Coronary artery (tissue), 2 donors: ENCODE measurements at regions not wholly inside any gene's neighbourhood (a gene's known extent, or its start where the extent isn't known, plus 50 kb on each side); places are given as distances from the start of the nearest gene placed in this dataset.

Source experiments
- DNase-seq: peaks from one replicate; pipeline ENCODE4 v3.0.0-alpha.2; 2017; ENCODE audit warnings: low spot score
- H3K27ac ChIP-seq, 2 donors: fragments of 200-600 bp; sonication (generic); one replicate each; pipeline ENCODE4 v1.5.1; 2016 to 2019
- H3K4me3 ChIP-seq: fragments of 200-600 bp; sonication (generic); 2 replicates; pipeline ENCODE4 v1.5.1; 2016; ENCODE audit warnings: mild to moderate bottlenecking, moderate library complexity
- CTCF ChIP-seq: fragments of 200-600 bp; sonication (generic); IDR thresholded peaks from one replicate; pipeline ENCODE4 v1.5.1; 2019; ENCODE audit warnings: antibody characterized with exemption

GRCh38 chr3:18144571-18144970 is 280.6 kb downstream of the SATB1 start:
- no peak for DNase-seq

GRCh38 chr3:18143258-18143780 is 281.8 kb downstream of the SATB1 start:
- Histone ChIP-seq H3K27ac (no peak overlapping the region), H3K4me3 (no peak overlapping the region)

More at GRCh38 chr3:18144571-18144970, 280.6 kb downstream of the SATB1 start:
- H3K27ac ChIP-seq = no peak overlapping the region
- H3K4me3 ChIP-seq = no peak overlapping the region
- TF ChIP-seq CTCF = no peak

GRCh38 chr3:18137958-18138357 is 287.2 kb downstream of the SATB1 start:
- TF ChIP-seq CTCF = no peak
- DNase-seq = no peak
- no peak overlapping the region for H3K4me3 ChIP-seq
- no peak overlapping the region for H3K27ac ChIP-seq

More at GRCh38 chr3:18143258-18143780, 281.8 kb downstream of the SATB1 start:
- DNase-seq = no peak
- TF ChIP-seq CTCF = no peak

- no peak for TF ChIP-seq CTCF
- DNase-seq = no peak
- H3K4me3 ChIP-seq = no peak overlapping the region
- H3K27ac ChIP-seq = no peak overlapping the region
Measured at GRCh38 chr3:18135060-18135814, 289.9 kb downstream of the SATB1 start.

GRCh38 chr3:18134386-18135059 is 290.6 kb downstream of the SATB1 start:
- no peak overlapping the region for H3K4me3 ChIP-seq
- no peak for TF ChIP-seq CTCF
- no peak overlapping the region for H3K27ac ChIP-seq
- no peak for DNase-seq

- DNase-seq = no peak
Measured at GRCh38 chr3:18132991-18133390, 292.1 kb downstream of the SATB1 start.

More at GRCh38 chr3:18132991-18133390, 292.1 kb downstream of the SATB1 start:
- Histone ChIP-seq H3K27ac (no peak overlapping the region), H3K4me3 (no peak overlapping the region)
- TF ChIP-seq CTCF = no peak
